ENCODE measurements at regions not wholly inside any gene's neighbourhood (a gene's known extent, or its start where the extent isn't known, plus 50 kb on each side); places are given as distances from the start of the nearest gene placed in this dataset.

- TF ChIP-seq GATA3 (IDR thresholded peaks at IDR 0.05; ENCODE audit: borderline replicate concordance) (no peak), POLR2A (IDR thresholded peaks at IDR 0.05; ENCODE audit: low read length) (no peak), MYC (IDR thresholded peaks at IDR 0.05; ENCODE audit: borderline replicate concordance, low read length) (no peak), CEBPB (IDR thresholded peaks at IDR 0.05) (no peak), HDAC2 (IDR thresholded peaks at IDR 0.05) (no peak), CHD4 (IDR thresholded peaks at IDR 0.05; ENCODE audit: borderline replicate concordance) (no peak), MAX (IDR thresholded peaks at IDR 0.05) (no peak), EP300 (IDR thresholded peaks at IDR 0.05) (no peak), CBX8 (IDR thresholded peaks at IDR 0.05) (no peak)
- TF ChIP-seq, protein P1, sequence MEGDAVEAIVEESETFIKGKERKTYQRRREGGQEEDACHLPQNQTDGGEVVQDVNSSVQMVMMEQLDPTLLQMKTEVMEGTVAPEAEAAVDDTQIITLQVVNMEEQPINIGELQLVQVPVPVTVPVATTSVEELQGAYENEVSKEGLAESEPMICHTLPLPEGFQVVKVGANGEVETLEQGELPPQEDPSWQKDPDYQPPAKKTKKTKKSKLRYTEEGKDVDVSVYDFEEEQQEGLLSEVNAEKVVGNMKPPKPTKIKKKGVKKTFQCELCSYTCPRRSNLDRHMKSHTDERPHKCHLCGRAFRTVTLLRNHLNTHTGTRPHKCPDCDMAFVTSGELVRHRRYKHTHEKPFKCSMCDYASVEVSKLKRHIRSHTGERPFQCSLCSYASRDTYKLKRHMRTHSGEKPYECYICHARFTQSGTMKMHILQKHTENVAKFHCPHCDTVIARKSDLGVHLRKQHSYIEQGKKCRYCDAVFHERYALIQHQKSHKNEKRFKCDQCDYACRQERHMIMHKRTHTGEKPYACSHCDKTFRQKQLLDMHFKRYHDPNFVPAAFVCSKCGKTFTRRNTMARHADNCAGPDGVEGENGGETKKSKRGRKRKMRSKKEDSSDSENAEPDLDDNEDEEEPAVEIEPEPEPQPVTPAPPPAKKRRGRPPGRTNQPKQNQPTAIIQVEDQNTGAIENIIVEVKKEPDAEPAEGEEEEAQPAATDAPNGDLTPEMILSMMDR (IDR thresholded peaks at IDR 0.05): no peak
- TF ChIP-seq, protein P2, sequence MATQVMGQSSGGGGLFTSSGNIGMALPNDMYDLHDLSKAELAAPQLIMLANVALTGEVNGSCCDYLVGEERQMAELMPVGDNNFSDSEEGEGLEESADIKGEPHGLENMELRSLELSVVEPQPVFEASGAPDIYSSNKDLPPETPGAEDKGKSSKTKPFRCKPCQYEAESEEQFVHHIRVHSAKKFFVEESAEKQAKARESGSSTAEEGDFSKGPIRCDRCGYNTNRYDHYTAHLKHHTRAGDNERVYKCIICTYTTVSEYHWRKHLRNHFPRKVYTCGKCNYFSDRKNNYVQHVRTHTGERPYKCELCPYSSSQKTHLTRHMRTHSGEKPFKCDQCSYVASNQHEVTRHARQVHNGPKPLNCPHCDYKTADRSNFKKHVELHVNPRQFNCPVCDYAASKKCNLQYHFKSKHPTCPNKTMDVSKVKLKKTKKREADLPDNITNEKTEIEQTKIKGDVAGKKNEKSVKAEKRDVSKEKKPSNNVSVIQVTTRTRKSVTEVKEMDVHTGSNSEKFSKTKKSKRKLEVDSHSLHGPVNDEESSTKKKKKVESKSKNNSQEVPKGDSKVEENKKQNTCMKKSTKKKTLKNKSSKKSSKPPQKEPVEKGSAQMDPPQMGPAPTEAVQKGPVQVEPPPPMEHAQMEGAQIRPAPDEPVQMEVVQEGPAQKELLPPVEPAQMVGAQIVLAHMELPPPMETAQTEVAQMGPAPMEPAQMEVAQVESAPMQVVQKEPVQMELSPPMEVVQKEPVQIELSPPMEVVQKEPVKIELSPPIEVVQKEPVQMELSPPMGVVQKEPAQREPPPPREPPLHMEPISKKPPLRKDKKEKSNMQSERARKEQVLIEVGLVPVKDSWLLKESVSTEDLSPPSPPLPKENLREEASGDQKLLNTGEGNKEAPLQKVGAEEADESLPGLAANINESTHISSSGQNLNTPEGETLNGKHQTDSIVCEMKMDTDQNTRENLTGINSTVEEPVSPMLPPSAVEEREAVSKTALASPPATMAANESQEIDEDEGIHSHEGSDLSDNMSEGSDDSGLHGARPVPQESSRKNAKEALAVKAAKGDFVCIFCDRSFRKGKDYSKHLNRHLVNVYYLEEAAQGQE (IDR thresholded peaks at IDR 0.05): no peak
Observed at GRCh38 chr5:7066471-7067235, 329.3 kb upstream of the ADCY2 start.

All from A549 (cell line).